ENCODE measurements at regions not wholly inside any gene's neighbourhood (a gene's known extent, or its start where the extent isn't known, plus 50 kb on each side); places are given as distances from the start of the nearest gene placed in this dataset.

GRCh38 chr9:85136987-85137386 is 467.5 kb downstream of the NTRK2 start:
- no TSS peak for BruUV-seq (replicated peaks)

DNA sequence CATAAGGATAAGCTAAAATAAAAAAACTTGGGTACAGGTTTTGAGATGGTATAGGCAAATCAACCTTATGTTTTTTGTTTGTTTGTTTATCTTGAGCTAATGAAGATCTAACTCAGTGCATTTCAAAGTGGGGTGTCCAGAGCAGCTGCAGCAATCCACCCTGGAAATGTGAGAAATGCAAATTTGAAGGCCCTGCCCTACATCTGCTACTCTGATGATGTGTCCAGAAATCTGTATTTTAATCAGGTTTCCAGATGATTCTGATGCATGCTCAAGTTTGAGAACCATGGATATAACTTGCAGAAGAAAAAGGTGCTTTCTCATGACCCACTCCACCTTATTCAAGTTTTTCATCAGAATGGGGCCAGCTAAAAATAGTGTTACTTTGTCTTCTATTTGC is 467.0 kb downstream of the NTRK2 start:
- H3K27me3 ChIP-seq (ENCODE audit: control insufficient read depth, insufficient read depth, low read length): no peaks in the 10 kb centered on the region
- DNase-seq (ENCODE audit: low read depth, low spot score) (no peak), ATAC-seq (no peak)
- no peak for TF ChIP-seq TCF7L2 (IDR thresholded peaks at IDR 0.05; ENCODE audit: low read depth, low read length)
- no peak for TF ChIP-seq POLR2AphosphoS5 (IDR thresholded peaks at IDR 0.05; ENCODE audit: low read depth, low read length)
- TF ChIP-seq REST (IDR thresholded peaks at IDR 0.05; ENCODE audit: insufficient read depth in 1 of 2, low read depth in 2 of 2, low read length in 1 of 2): no peak
- TF ChIP-seq CTCF (IDR thresholded peaks at IDR 0.05): no peak
- ChIA-PET POLR2A (no interaction called here), CTCF (no interaction called here)
- H3K27ac ChIP-seq (ENCODE audit: low read length): no peak overlapping the region
- no TSS peak for BruUV-seq (replicated peaks)
- intact Hi-C loops (cut with micrococcal nuclease; ENCODE audit: unreplicated experiment) (no loop called here), in situ Hi-C loops (cut with HindIII; ENCODE audit: low pct_unique_long_range_greater_than_20kb, low sequenced_read_pairs) (no loop called here)
- no peak overlapping the region for H3K4me3 ChIP-seq (ENCODE audit: low read depth in 2 of 2, low read length in 2 of 2)
- no peaks in the 10 kb centered on the region for H3K4me1 ChIP-seq (ENCODE audit: control insufficient read depth, insufficient read depth, low read length)
- H3K36me3 ChIP-seq (ENCODE audit: control insufficient read depth, insufficient read depth, low read length): no peaks in the 10 kb centered on the region
- H3K9me3 ChIP-seq (ENCODE audit: control insufficient read depth, insufficient read depth, low read depth, low read length): no peaks in the 10 kb centered on the region

More at GRCh38 chr9:85136987-85137386, 467.5 kb downstream of the NTRK2 start:
- POLR2A ChIA-PET: no interaction called here
- H3K4me3 ChIP-seq (ENCODE audit: low read depth in 2 of 2, low read length in 2 of 2): no peak overlapping the region
- no peak for DNase-seq (ENCODE audit: low read depth, low spot score)
- CTCF ChIA-PET: no interaction called here
- intact Hi-C loops (cut with micrococcal nuclease; ENCODE audit: unreplicated experiment): no loop called here
- no peaks in the 10 kb centered on the region for H3K9me3 ChIP-seq (ENCODE audit: control insufficient read depth, insufficient read depth, low read depth, low read length)
- no peaks in the 10 kb centered on the region for H3K36me3 ChIP-seq (ENCODE audit: control insufficient read depth, insufficient read depth, low read length)
- TF ChIP-seq TCF7L2 (IDR thresholded peaks at IDR 0.05; ENCODE audit: low read depth, low read length) (no peak), REST (IDR thresholded peaks at IDR 0.05; ENCODE audit: insufficient read depth in 1 of 2, low read depth in 2 of 2, low read length in 1 of 2) (no peak), POLR2AphosphoS5 (IDR thresholded peaks at IDR 0.05; ENCODE audit: low read depth, low read length) (no peak)
- H3K27ac ChIP-seq (ENCODE audit: low read length): no peak overlapping the region
- no peaks in the 10 kb centered on the region for H3K27me3 ChIP-seq (ENCODE audit: control insufficient read depth, insufficient read depth, low read length)
- no peak for ATAC-seq
- H3K4me1 ChIP-seq (ENCODE audit: control insufficient read depth, insufficient read depth, low read length): no peaks in the 10 kb centered on the region
- in situ Hi-C loops (cut with HindIII; ENCODE audit: low pct_unique_long_range_greater_than_20kb, low sequenced_read_pairs): no loop called here
